ENCODE measurements at regions not wholly inside any gene's neighbourhood (a gene's known extent, or its start where the extent isn't known, plus 50 kb on each side); places are given as distances from the start of the nearest gene placed in this dataset.

- Mint-ChIP-seq H3K9me3 (peaks cover 0 to 14% (median 5%) of the 10 kb centered on the region in 11 donors), H3K27ac (no peak overlapping the region), H3K4me3 (no peak overlapping the region), H3K4me1 (peaks cover 0 to 2% (median under 1%) of the 10 kb centered on the region in 7 donors), H3K36me3 (peaks cover 0 to 4% (median 0%) of the 10 kb centered on the region in 5 donors), H3K27me3 (peaks cover 38 to 50% (median 40%) of the 10 kb centered on the region in 5 donors)
- Histone ChIP-seq H3K27ac (ENCODE audit: low read depth, low read length) (no peak overlapping the region), H3K27me3 (ENCODE audit: control insufficient read depth in 2 of 2, insufficient read depth in 2 of 2, low read length in 2 of 2) (no peaks in the 10 kb centered on the region), H3K4me1 (ENCODE audit: control insufficient read depth in 2 of 2, insufficient read depth in 2 of 2, low read length in 2 of 2) (no peaks in the 10 kb centered on the region), H3K9me3 (ENCODE audit: control insufficient read depth in 2 of 3, low read length in 3 of 3) (no peaks in the 10 kb centered on the region), H3K36me3 (ENCODE audit: control insufficient read depth in 2 of 3, insufficient read depth in 3 of 3, low read length in 3 of 3) (no peaks in the 10 kb centered on the region), H3K4me3 (ENCODE audit: low read length) (no peak overlapping the region)
- DNase-seq (no peak), ATAC-seq (no peak)
- POLR2A ChIA-PET = no interaction called here
- CTCF ChIA-PET = no interaction called here
- intact Hi-C loops (cut with micrococcal nuclease) = no loop called here
Measured at GRCh38 chr5:77942578-77943239, 166.6 kb upstream of the TBCA start.

GRCh38 chr5:77937015-77937908, 161.1 kb upstream of the TBCA start:
- intact Hi-C loops (cut with micrococcal nuclease) = no loop called here
- no peak overlapping the region for H3K27ac ChIP-seq (ENCODE audit: low read depth, low read length)
- peak overlapping the region in 2 of 9 donors; percentile 5 to 54 for H3K27ac Mint-ChIP-seq

GRCh38 chr5:77936365-77936693, 160.2 kb upstream of the TBCA start:
- H3K9me3 ChIP-seq (ENCODE audit: control insufficient read depth in 2 of 3, low read length in 3 of 3) = no peaks in the 10 kb centered on the region
- POLR2A ChIA-PET = no interaction called here
- no peak overlapping the region for H3K27ac ChIP-seq (ENCODE audit: low read depth, low read length)
- CTCF ChIA-PET = no interaction called here
- no peaks in the 10 kb centered on the region for H3K27me3 ChIP-seq (ENCODE audit: control insufficient read depth in 2 of 2, insufficient read depth in 2 of 2, low read length in 2 of 2)
- no peak overlapping the region for H3K4me3 ChIP-seq (ENCODE audit: low read length)
- peaks cover 14 to 31% (median 26%) of the 10 kb centered on the region in 5 donors for H3K27me3 Mint-ChIP-seq
- H3K4me1 Mint-ChIP-seq = peaks cover 0 to 22% (median 13%) of the 10 kb centered on the region in 7 donors
- peak overlapping the region in 6 of 9 donors; percentile 13 to 65 (median 42) for H3K27ac Mint-ChIP-seq
- peaks cover 0 to under 1% (median 0%) of the 10 kb centered on the region in 5 donors for H3K36me3 Mint-ChIP-seq
- DNase-seq = no peak
- H3K36me3 ChIP-seq (ENCODE audit: control insufficient read depth in 2 of 3, insufficient read depth in 3 of 3, low read length in 3 of 3) = no peaks in the 10 kb centered on the region
- no peaks in the 10 kb centered on the region for H3K4me1 ChIP-seq (ENCODE audit: control insufficient read depth in 2 of 2, insufficient read depth in 2 of 2, low read length in 2 of 2)
- H3K9me3 Mint-ChIP-seq = peaks cover 0 to 11% (median 4%) of the 10 kb centered on the region in 11 donors
- H3K4me3 Mint-ChIP-seq = peak overlapping the region in 2 of 10 donors; percentile 29 to 41
- ATAC-seq = peak; percentile 8
- intact Hi-C loops (cut with micrococcal nuclease) = no loop called here

More at GRCh38 chr5:77937015-77937908, 161.1 kb upstream of the TBCA start:
- peaks cover 0 to 4% (median 0%) of the 10 kb centered on the region in 5 donors for H3K36me3 Mint-ChIP-seq
- ChIA-PET CTCF (no interaction called here), POLR2A (no interaction called here)
- Histone ChIP-seq H3K9me3 (ENCODE audit: control insufficient read depth in 2 of 3, low read length in 3 of 3) (no peaks in the 10 kb centered on the region), H3K36me3 (ENCODE audit: control insufficient read depth in 2 of 3, insufficient read depth in 3 of 3, low read length in 3 of 3) (no peaks in the 10 kb centered on the region), H3K4me1 (ENCODE audit: control insufficient read depth in 2 of 2, insufficient read depth in 2 of 2, low read length in 2 of 2) (no peaks in the 10 kb centered on the region), H3K27me3 (ENCODE audit: control insufficient read depth in 2 of 2, insufficient read depth in 2 of 2, low read length in 2 of 2) (no peaks in the 10 kb centered on the region), H3K4me3 (ENCODE audit: low read length) (no peak overlapping the region)
- peak; percentile 42 for ATAC-seq
- peaks cover 2 to 14% (median 5%) of the 10 kb centered on the region in 11 donors for H3K9me3 Mint-ChIP-seq
- peaks cover 0 to 22% (median 13%) of the 10 kb centered on the region in 7 donors for H3K4me1 Mint-ChIP-seq
- DNase-seq = no peak
- peaks cover 22 to 40% (median 32%) of the 10 kb centered on the region in 5 donors for H3K27me3 Mint-ChIP-seq
- H3K4me3 Mint-ChIP-seq = peak overlapping the region in 4 of 10 donors; percentile 5 to 20 (median 14)

GRCh38 chr5:77935506-77936364, 159.6 kb upstream of the TBCA start:
- H3K9me3 Mint-ChIP-seq = peaks cover 0 to 9% (median 3%) of the 10 kb centered on the region in 11 donors
- ChIA-PET POLR2A (no interaction called here), CTCF (no interaction called here)
- no peaks in the 10 kb centered on the region for H3K4me1 ChIP-seq (ENCODE audit: control insufficient read depth in 2 of 2, insufficient read depth in 2 of 2, low read length in 2 of 2)
- no peaks in the 10 kb centered on the region for H3K36me3 ChIP-seq (ENCODE audit: control insufficient read depth in 2 of 3, insufficient read depth in 3 of 3, low read length in 3 of 3)
- H3K4me3 Mint-ChIP-seq = peak overlapping the region in 5 of 10 donors; percentile 4 to 41 (median 27)
- H3K36me3 Mint-ChIP-seq = no peaks in the 10 kb centered on the region
- peaks cover 0 to 22% (median 13%) of the 10 kb centered on the region in 7 donors for H3K4me1 Mint-ChIP-seq
- H3K9me3 ChIP-seq (ENCODE audit: control insufficient read depth in 2 of 3, low read length in 3 of 3) = no peaks in the 10 kb centered on the region
- no peak overlapping the region for H3K4me3 ChIP-seq (ENCODE audit: low read length)
- DNase-seq = peak in 6 of 9 donors; percentile 11 to 50 (median 34)
- peaks cover 10 to 27% (median 23%) of the 10 kb centered on the region in 5 donors for H3K27me3 Mint-ChIP-seq
- no peaks in the 10 kb centered on the region for H3K27me3 ChIP-seq (ENCODE audit: control insufficient read depth in 2 of 2, insufficient read depth in 2 of 2, low read length in 2 of 2)
- peak overlapping the region in 6 of 9 donors; percentile 13 to 65 (median 42) for H3K27ac Mint-ChIP-seq
- intact Hi-C loops (cut with micrococcal nuclease) = no loop called here
- no peak overlapping the region for H3K27ac ChIP-seq (ENCODE audit: low read depth, low read length)
- peak; percentile 80 for ATAC-seq

- CTCF ChIA-PET = no interaction called here
Measured at GRCh38 chr5:77928776-77929300, 152.7 kb upstream of the TBCA start.

GRCh38 chr5:77926337-77926736, 150.2 kb upstream of the TBCA start:
- no peaks in the 10 kb centered on the region for H3K27me3 ChIP-seq (ENCODE audit: control insufficient read depth in 2 of 2, insufficient read depth in 2 of 2, low read length in 2 of 2)
- no peaks in the 10 kb centered on the region for H3K9me3 ChIP-seq (ENCODE audit: control insufficient read depth in 2 of 3, low read length in 3 of 3)
- CTCF ChIA-PET = interaction anchor here (0.8 kb wide), 1 partner anchor 9 kb away, joined by 3 read pairs; no protein-coding TSS in a partner anchor
- no peak overlapping the region for H3K27ac ChIP-seq (ENCODE audit: low read depth, low read length)
- POLR2A ChIA-PET = no interaction called here
- H3K4me3 ChIP-seq (ENCODE audit: low read length) = no peak overlapping the region
- DNase-seq = no peak
- H3K36me3 ChIP-seq (ENCODE audit: control insufficient read depth in 2 of 3, insufficient read depth in 3 of 3, low read length in 3 of 3) = no peaks in the 10 kb centered on the region
- H3K4me1 ChIP-seq (ENCODE audit: control insufficient read depth in 2 of 2, insufficient read depth in 2 of 2, low read length in 2 of 2) = peaks cover 0 to 5% of the 10 kb centered on the region in 2 donors
- peak overlapping the region in 1 of 9 donors; percentile 29 for H3K27ac Mint-ChIP-seq
- intact Hi-C loops (cut with micrococcal nuclease) = no loop called here
- peaks cover 0 to 13% (median 2%) of the 10 kb centered on the region in 11 donors for H3K9me3 Mint-ChIP-seq
- ATAC-seq = no peak
- no peak overlapping the region for H3K4me3 Mint-ChIP-seq
- H3K27me3 Mint-ChIP-seq = peaks cover 4 to 17% (median 14%) of the 10 kb centered on the region in 5 donors
- peaks cover 0 to 22% (median 15%) of the 10 kb centered on the region in 7 donors for H3K4me1 Mint-ChIP-seq
- H3K36me3 Mint-ChIP-seq = peaks cover 0 to 4% (median 0%) of the 10 kb centered on the region in 5 donors

More at GRCh38 chr5:77928776-77929300, 152.7 kb upstream of the TBCA start:
- H3K9me3 Mint-ChIP-seq = peaks cover 0 to 13% (median 4%) of the 10 kb centered on the region in 11 donors
- intact Hi-C loops (cut with micrococcal nuclease) = no loop called here
- peaks cover 0 to 22% (median 15%) of the 10 kb centered on the region in 7 donors for H3K4me1 Mint-ChIP-seq
- Histone ChIP-seq H3K27me3 (ENCODE audit: control insufficient read depth in 2 of 2, insufficient read depth in 2 of 2, low read length in 2 of 2) (no peaks in the 10 kb centered on the region), H3K27ac (ENCODE audit: low read depth, low read length) (no peak overlapping the region), H3K36me3 (ENCODE audit: control insufficient read depth in 2 of 3, insufficient read depth in 3 of 3, low read length in 3 of 3) (no peaks in the 10 kb centered on the region), H3K9me3 (ENCODE audit: control insufficient read depth in 2 of 3, low read length in 3 of 3) (no peaks in the 10 kb centered on the region), H3K4me3 (ENCODE audit: low read length) (no peak overlapping the region), H3K4me1 (ENCODE audit: control insufficient read depth in 2 of 2, insufficient read depth in 2 of 2, low read length in 2 of 2) (peaks cover 0 to 5% of the 10 kb centered on the region in 2 donors)
- no peak overlapping the region for H3K4me3 Mint-ChIP-seq
- no peak for DNase-seq
- peaks cover 4 to 20% (median 14%) of the 10 kb centered on the region in 5 donors for H3K27me3 Mint-ChIP-seq
- POLR2A ChIA-PET = no interaction called here
- no peak overlapping the region for H3K27ac Mint-ChIP-seq
- peaks cover 0 to 4% (median 0%) of the 10 kb centered on the region in 5 donors for H3K36me3 Mint-ChIP-seq
- no peak for ATAC-seq

Data from naive thymus-derived CD4-positive, alpha-beta T cell (primary cell).